ENCODE measurements at regions not wholly inside any gene's neighbourhood (a gene's known extent, or its start where the extent isn't known, plus 50 kb on each side); places are given as distances from the start of the nearest gene placed in this dataset.

GRCh38 chr14:101352567-101352966 is 208.7 kb upstream of the DIO3 start:
- H3K4me3 ChIP-seq (ENCODE audit: low read depth, low read length), result no peak overlapping the region
- TF ChIP-seq CTCF (IDR thresholded peaks at IDR 0.05; ENCODE audit: low read depth, low read length), result no peak
- DNase-seq (ENCODE audit: low read depth, low spot score), result no peak
- in situ Hi-C loops (cut with HindIII; ENCODE audit: low sequenced_read_pairs), result no loop called here

GRCh38 chr14:101353422-101353821 is 207.9 kb upstream of the DIO3 start:
- in situ Hi-C loops (cut with HindIII; ENCODE audit: low sequenced_read_pairs), result no loop called here
- DNase-seq (ENCODE audit: low read depth, low spot score), result no peak
- TF ChIP-seq CTCF (IDR thresholded peaks at IDR 0.05; ENCODE audit: low read depth, low read length), result no peak
- no peak overlapping the region for H3K4me3 ChIP-seq (ENCODE audit: low read depth, low read length)

GRCh38 chr14:101354726-101355125 is 206.6 kb upstream of the DIO3 start:
- DNase-seq (ENCODE audit: low read depth, low spot score), result no peak
- H3K4me3 ChIP-seq (ENCODE audit: low read depth, low read length), result no peak overlapping the region
- in situ Hi-C loops (cut with HindIII; ENCODE audit: low sequenced_read_pairs), result no loop called here
- TF ChIP-seq CTCF (IDR thresholded peaks at IDR 0.05; ENCODE audit: low read depth, low read length), result no peak

- no peak for DNase-seq (ENCODE audit: low read depth, low spot score)
- in situ Hi-C loops (cut with HindIII; ENCODE audit: low sequenced_read_pairs), result no loop called here
- no peak overlapping the region for H3K4me3 ChIP-seq (ENCODE audit: low read depth, low read length)
- no peak for TF ChIP-seq CTCF (IDR thresholded peaks at IDR 0.05; ENCODE audit: low read depth, low read length)
Observed at GRCh38 chr14:101355284-101355683, 206.0 kb upstream of the DIO3 start.

- TF ChIP-seq CTCF (IDR thresholded peaks at IDR 0.05; ENCODE audit: low read depth, low read length), result no peak
- no peak for DNase-seq (ENCODE audit: low read depth, low spot score)
- no peak overlapping the region for H3K4me3 ChIP-seq (ENCODE audit: low read depth, low read length)
- in situ Hi-C loops (cut with HindIII; ENCODE audit: low sequenced_read_pairs), result no loop called here
Observed at GRCh38 chr14:101357038-101357437, 204.3 kb upstream of the DIO3 start.

GRCh38 chr14:101357559-101358319 is 203.6 kb upstream of the DIO3 start:
- in situ Hi-C loops (cut with HindIII; ENCODE audit: low sequenced_read_pairs), result no loop called here
- DNase-seq (ENCODE audit: low read depth, low spot score), result no peak
- no peak overlapping the region for H3K4me3 ChIP-seq (ENCODE audit: low read depth, low read length)
- TF ChIP-seq CTCF (IDR thresholded peaks at IDR 0.05; ENCODE audit: low read depth, low read length), result no peak

Data from astrocyte of the spinal cord (primary cell).